ENCODE measurements at regions not wholly inside any gene's neighbourhood (a gene's known extent, or its start where the extent isn't known, plus 50 kb on each side); places are given as distances from the start of the nearest gene placed in this dataset.

DNA sequence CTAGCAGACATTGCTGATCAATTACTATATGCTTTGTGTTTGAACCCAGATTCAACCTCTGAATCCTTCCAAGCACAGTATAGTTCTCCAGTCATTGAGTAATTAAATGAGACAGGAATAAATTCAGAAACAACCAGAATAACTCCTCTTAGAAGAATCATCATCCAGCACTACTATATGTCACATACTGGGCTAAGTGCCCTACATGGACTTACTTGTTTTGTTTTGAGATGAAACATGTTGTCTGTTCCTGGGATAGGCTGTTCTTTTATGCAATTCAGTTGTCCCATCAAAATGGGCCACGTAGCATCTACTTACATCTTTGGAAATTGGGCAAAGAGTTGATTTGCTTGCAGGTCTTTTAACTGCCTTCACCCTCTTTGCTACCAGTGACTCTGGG, 365.5 kb upstream of the SUCLG2 start:
- intact Hi-C loops (cut with DNase I; ENCODE audit: low total_unique reads) = no loop called here
- no peaks in the 10 kb centered on the region for H3K27me3 ChIP-seq

DNA sequence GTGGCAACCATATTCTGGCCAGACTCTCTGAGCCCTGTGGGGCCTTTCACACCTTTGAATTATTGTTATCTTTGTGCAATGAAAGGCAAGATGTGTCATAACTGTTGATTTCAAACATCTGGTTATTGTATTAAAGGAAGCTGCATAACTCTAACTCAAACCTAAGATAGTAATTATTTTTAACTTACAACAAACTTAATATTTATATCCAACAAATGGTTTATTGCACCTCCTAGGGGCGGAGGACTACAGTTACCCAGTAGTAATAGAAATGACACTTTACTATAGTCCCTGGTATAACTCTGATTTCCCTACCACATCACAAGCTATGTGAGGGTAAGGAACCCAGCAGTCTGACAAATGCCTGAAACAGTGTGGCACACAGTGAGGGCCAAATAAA, 363.9 kb upstream of the SUCLG2 start:
- Histone ChIP-seq H3K36me3 (no peaks in the 10 kb centered on the region), H3K4me1 (no peaks in the 10 kb centered on the region), H3K27me3 (no peaks in the 10 kb centered on the region), H3K9me3 (no peaks in the 10 kb centered on the region), H3K4me3 (no peak overlapping the region), H3K27ac (no peak overlapping the region)
- TF ChIP-seq CTCF (IDR thresholded peaks at IDR 0.05) = no peak
- no peak for TF ChIP-seq POLR2A (IDR thresholded peaks at IDR 0.05)
- DNase-seq = no peak
- intact Hi-C loops (cut with DNase I; ENCODE audit: low total_unique reads) = no loop called here

More for the DNA sequence above, 365.5 kb upstream of the SUCLG2 start:
- no peaks in the 10 kb centered on the region for H3K36me3 ChIP-seq
- H3K4me1 ChIP-seq = no peaks in the 10 kb centered on the region
- H3K27ac ChIP-seq = no peak overlapping the region
- H3K9me3 ChIP-seq = no peaks in the 10 kb centered on the region
- TF ChIP-seq CTCF (IDR thresholded peaks at IDR 0.05) = no peak
- TF ChIP-seq POLR2A (IDR thresholded peaks at IDR 0.05) = no peak
- no peak for DNase-seq
- H3K4me3 ChIP-seq = no peak overlapping the region

DNA sequence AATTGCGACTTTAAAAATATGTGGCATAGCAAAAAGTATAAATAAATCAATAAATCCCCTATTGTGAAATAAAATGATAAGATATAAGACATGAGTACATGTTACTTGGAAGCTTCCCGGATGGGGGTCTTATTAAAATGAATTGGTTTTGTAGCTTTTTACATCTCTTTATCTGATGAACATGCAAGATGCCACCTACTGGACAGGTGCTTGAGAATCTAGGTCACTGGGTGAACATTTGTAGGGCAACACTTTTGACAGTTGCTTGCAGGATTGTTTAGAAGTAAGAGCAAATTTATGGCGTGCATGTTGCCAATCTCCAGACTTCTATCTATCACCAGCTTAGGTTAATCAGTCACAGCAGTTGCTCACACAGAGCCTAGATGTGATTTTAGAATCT, 362.7 kb upstream of the SUCLG2 start:
- Histone ChIP-seq H3K4me3 (no peak overlapping the region), H3K27me3 (no peaks in the 10 kb centered on the region), H3K9me3 (no peaks in the 10 kb centered on the region), H3K27ac (no peak overlapping the region), H3K4me1 (no peaks in the 10 kb centered on the region), H3K36me3 (no peaks in the 10 kb centered on the region)
- intact Hi-C loops (cut with DNase I; ENCODE audit: low total_unique reads) = no loop called here
- TF ChIP-seq CTCF (IDR thresholded peaks at IDR 0.05) (no peak), POLR2A (IDR thresholded peaks at IDR 0.05) (no peak)
- DNase-seq = no peak

DNA sequence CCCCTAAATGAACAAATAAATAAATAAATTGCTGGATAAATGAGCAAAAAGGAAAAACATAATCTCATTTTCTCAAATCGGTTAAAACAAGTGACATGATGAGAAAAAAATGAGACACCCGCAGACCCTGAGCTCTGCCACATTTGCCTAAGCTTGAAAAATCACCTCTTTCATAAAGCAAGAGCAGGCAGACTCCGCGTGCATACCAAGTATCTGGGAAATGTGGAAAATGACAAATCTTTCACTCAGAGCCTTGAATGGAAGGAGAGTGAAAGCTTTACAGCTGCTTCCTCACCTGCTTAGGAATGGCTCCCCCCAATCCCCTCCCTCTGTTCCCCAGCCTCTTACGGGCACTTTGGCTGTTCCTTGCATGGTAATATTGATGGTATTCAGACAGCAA, 355.5 kb upstream of the SUCLG2 start:
- intact Hi-C loops (cut with DNase I; ENCODE audit: low total_unique reads) = no loop called here
- no peak for DNase-seq
- no peaks in the 10 kb centered on the region for H3K36me3 ChIP-seq
- TF ChIP-seq POLR2A (IDR thresholded peaks at IDR 0.05) = no peak
- no peak for TF ChIP-seq CTCF (IDR thresholded peaks at IDR 0.05)
- no peak overlapping the region for H3K4me3 ChIP-seq
- no peaks in the 10 kb centered on the region for H3K27me3 ChIP-seq
- H3K27ac ChIP-seq = no peak overlapping the region
- no peaks in the 10 kb centered on the region for H3K4me1 ChIP-seq
- H3K9me3 ChIP-seq = no peaks in the 10 kb centered on the region

DNA sequence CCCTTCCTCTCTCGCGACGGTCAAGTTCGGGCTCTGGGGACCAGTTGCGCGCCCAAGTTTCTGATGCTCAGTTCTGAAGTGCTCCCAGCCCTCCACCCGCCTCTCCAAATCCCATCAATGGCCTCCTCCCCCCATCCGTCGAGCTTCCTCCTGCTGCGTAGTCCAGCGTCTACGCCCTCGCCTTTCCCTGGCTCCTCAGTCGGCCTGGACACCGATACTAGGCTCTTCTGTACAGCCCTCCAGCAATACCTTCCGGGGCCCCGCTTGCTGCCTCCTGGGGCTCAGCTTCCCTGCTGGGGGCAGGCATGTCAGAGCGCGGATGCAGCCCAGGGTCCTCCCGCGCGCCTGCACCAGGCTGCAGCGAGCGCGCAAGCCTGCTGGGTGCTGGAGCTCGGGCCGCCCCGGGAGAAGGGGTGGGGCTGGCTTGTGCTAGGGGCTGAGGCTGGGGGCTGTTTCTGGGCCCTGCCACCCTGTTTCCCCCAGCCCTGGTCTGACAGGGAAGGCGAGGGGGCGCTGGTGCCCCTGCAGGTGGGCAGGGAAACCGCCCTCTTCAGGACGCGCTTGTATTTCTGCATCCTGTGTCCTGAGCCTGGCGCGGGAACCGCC, 353.3 kb upstream of the SUCLG2 start:
- H3K4me1 ChIP-seq = no peaks in the 10 kb centered on the region
- intact Hi-C loops (cut with DNase I; ENCODE audit: low total_unique reads) = no loop called here
- H3K9me3 ChIP-seq = no peaks in the 10 kb centered on the region
- DNase-seq = no peak
- H3K27me3 ChIP-seq = no peaks in the 10 kb centered on the region
- no peak for TF ChIP-seq CTCF (IDR thresholded peaks at IDR 0.05)
- no peak for TF ChIP-seq POLR2A (IDR thresholded peaks at IDR 0.05)
- H3K27ac ChIP-seq = no peak overlapping the region
- no peaks in the 10 kb centered on the region for H3K36me3 ChIP-seq
- peak overlapping the region in 1 of 2 donors; percentile 14 for H3K4me3 ChIP-seq
